Tibial artery (tissue), 4 donors: ENCODE measurements at regions not wholly inside any gene's neighbourhood (a gene's known extent, or its start where the extent isn't known, plus 50 kb on each side); places are given as distances from the start of the nearest gene placed in this dataset.
A peak's percentile ranks its signal among the peaks of the same experiment; 100 is the strongest.

Source experiments
- DNase-seq, 2 donors: peaks; one replicate each; pipeline ENCODE4 v3.0.0-alpha.2; 2019
- H3K27ac ChIP-seq, 2 donors: fragments of 200-600 bp; sonication (generic) in 1 of 2; 1 replicate in 1 of 2; 2 replicates in 1 of 2; pipeline ENCODE4 v1.5.1; 2018 to 2019; ENCODE audit warnings: mild to moderate bottlenecking in 1 of 2
- H3K27me3 ChIP-seq, 2 donors: fragments of 200-600 bp; sonication (generic) in 1 of 2; one replicate each; pipeline versions ENCODE4 v1.5.1 to v1.6.0; 2016 to 2019
- H3K36me3 ChIP-seq, 3 donors: fragments of 200-600 bp; sonication (generic) in 2 of 3; one replicate each; pipeline ENCODE4 v1.5.1; 2016 to 2019; ENCODE audit warnings: mild to moderate bottlenecking in 2 of 3
- H3K4me1 ChIP-seq, 4 donors: fragments of 200-600 bp; sonication (generic) in 2 of 4; 1 replicate in 3 of 4; 2 replicates in 1 of 4; pipeline ENCODE4 v1.5.1; 2016 to 2019
- H3K4me3 ChIP-seq, 2 donors: fragments of 200-600 bp; sonication (generic) in 1 of 2; 1 replicate in 1 of 2; 2 replicates in 1 of 2; pipeline ENCODE4 v1.5.1; 2018 to 2019; ENCODE audit warnings: mild to moderate bottlenecking in 2 of 2
- H3K9me3 ChIP-seq, 3 donors: fragments of 200-600 bp; sonication (generic) in 1 of 3; one replicate each; pipeline ENCODE4 v1.5.1; 2016 to 2019
- intact Hi-C: fragments of 100-400 bp; cut with DNase I; formaldehyde crosslinking; loops from one replicate; pipeline ENCODE4 v1.15.0; 2023; ENCODE audit warnings: low total_unique reads
- TF ChIP-seq, protein P1 (sequence below), 2 experiments: fragments of 200-600 bp in 1 of 2; fragments of 450-650 bp in 1 of 2; IDR thresholded peaks; one replicate each; pipeline ENCODE4 v1.5.1; 2017 to 2019; ENCODE audit warnings: antibody characterized with exemption in 2 of 2, mild to moderate bottlenecking in 1 of 2, moderate library complexity in 1 of 2

- no peak for DNase-seq
- H3K4me3 ChIP-seq, result no peak overlapping the region
- H3K36me3 ChIP-seq, result no peaks in the 10 kb centered on the region
- no peaks in the 10 kb centered on the region for H3K9me3 ChIP-seq
- intact Hi-C loops, result no loop called here
- TF ChIP-seq, protein P1, sequence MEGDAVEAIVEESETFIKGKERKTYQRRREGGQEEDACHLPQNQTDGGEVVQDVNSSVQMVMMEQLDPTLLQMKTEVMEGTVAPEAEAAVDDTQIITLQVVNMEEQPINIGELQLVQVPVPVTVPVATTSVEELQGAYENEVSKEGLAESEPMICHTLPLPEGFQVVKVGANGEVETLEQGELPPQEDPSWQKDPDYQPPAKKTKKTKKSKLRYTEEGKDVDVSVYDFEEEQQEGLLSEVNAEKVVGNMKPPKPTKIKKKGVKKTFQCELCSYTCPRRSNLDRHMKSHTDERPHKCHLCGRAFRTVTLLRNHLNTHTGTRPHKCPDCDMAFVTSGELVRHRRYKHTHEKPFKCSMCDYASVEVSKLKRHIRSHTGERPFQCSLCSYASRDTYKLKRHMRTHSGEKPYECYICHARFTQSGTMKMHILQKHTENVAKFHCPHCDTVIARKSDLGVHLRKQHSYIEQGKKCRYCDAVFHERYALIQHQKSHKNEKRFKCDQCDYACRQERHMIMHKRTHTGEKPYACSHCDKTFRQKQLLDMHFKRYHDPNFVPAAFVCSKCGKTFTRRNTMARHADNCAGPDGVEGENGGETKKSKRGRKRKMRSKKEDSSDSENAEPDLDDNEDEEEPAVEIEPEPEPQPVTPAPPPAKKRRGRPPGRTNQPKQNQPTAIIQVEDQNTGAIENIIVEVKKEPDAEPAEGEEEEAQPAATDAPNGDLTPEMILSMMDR (IDR thresholded peaks at IDR 0.05), result no peak
- H3K27me3 ChIP-seq, result no peaks in the 10 kb centered on the region
- H3K27ac ChIP-seq, result no peak overlapping the region
- H3K4me1 ChIP-seq, result peaks cover 0 to 17% (median 11%) of the 10 kb centered on the region in 4 donors
These were observed 124.6 kb downstream of the EDN3 start for GRCh38 chr20:59424976-59425375.

DNA sequence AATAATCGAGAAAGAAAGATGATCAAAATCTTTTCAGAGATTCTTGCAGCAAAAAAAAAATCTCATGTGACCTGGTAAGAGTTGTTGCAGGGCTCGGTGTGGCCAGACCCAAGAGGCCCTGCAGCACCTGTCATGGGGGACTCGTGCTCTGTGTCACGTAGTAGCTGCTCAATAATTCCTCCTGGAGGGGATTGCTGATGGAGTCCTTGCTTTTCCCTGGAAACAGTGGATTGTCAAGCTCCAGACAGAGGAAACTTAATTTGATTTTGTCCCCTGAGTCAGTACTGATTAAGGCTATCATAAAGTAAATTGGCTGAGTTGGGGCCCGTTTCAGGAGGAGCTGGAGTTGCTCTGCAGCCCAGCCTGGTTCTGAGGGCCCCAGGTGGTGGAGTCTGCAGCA, 125.2 kb downstream of the EDN3 start:
- Histone ChIP-seq H3K27ac (no peak overlapping the region), H3K4me1 (peaks cover 0 to 17% (median 11%) of the 10 kb centered on the region in 4 donors), H3K36me3 (no peaks in the 10 kb centered on the region), H3K4me3 (no peak overlapping the region), H3K27me3 (no peaks in the 10 kb centered on the region), H3K9me3 (no peaks in the 10 kb centered on the region)
- TF ChIP-seq, protein P1 (IDR thresholded peaks at IDR 0.05), result no peak
- no peak for DNase-seq
- intact Hi-C loops, result no loop called here

DNA sequence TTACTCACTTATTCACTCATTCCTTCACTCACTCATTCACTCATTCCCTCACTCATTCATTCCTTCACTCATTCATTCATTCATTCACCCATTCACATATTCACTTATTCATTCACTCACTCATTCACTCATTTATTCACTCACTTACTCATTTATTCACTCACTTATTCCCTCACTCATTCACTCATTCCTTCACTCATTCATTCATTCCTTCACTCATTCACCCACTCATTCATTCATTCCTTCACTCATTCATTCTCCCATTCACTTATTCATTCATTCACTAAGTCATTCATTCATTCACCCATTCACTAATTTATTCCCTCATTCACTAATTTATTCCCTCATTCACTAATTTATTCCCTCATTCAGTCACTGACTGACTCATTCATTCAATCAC, 127.6 kb downstream of the EDN3 start:
- peaks cover 0 to 7% (median 1%) of the 10 kb centered on the region in 4 donors for H3K4me1 ChIP-seq
- peaks cover 0 to 5% of the 10 kb centered on the region in 2 donors for H3K27me3 ChIP-seq
- no peak overlapping the region for H3K4me3 ChIP-seq
- TF ChIP-seq, protein P1 (IDR thresholded peaks at IDR 0.05), result no peak
- H3K9me3 ChIP-seq, result no peaks in the 10 kb centered on the region
- H3K36me3 ChIP-seq, result no peaks in the 10 kb centered on the region
- intact Hi-C loops, result no loop called here
- no peak overlapping the region for H3K27ac ChIP-seq
- no peak for DNase-seq

GRCh38 chr20:59428441-59429205, 128.2 kb downstream of the EDN3 start:
- TF ChIP-seq, protein P1 (IDR thresholded peaks at IDR 0.05), result no peak

DNA sequence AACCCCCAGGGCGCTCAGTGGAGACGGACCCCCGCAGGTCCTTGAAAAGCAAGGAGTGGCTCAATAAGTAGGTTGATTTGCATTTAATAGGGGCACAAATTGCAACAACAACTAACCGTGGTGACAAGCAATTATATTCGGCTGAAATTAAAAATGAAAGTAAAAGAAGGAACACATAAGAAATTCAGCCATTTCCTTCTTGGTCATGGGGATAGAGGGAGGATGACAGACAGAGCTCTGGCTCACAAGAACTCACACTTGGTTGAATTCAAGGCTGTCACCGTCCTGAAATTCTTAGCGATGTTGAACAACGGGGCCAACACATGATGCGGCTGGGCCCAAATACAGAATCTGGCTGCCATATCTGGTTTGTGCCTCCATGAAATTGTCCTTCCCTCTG, 129.0 kb downstream of the EDN3 start:
- intact Hi-C loops, result no loop called here
- H3K4me3 ChIP-seq, result peak overlapping the region in 1 of 2 donors; percentile 1
- DNase-seq, result no peak

More at GRCh38 chr20:59428441-59429205, 128.2 kb downstream of the EDN3 start:
- Histone ChIP-seq H3K36me3 (no peaks in the 10 kb centered on the region), H3K4me3 (no peak overlapping the region), H3K9me3 (no peaks in the 10 kb centered on the region), H3K27ac (no peak overlapping the region), H3K27me3 (peaks cover 0 to 5% of the 10 kb centered on the region in 2 donors), H3K4me1 (peaks cover 0 to 1% (median 0%) of the 10 kb centered on the region in 4 donors)
- intact Hi-C loops, result no loop called here
- DNase-seq, result no peak

More for the DNA sequence above, 129.0 kb downstream of the EDN3 start:
- no peaks in the 10 kb centered on the region for H3K9me3 ChIP-seq
- H3K4me1 ChIP-seq, result no peaks in the 10 kb centered on the region
- H3K27ac ChIP-seq, result no peak overlapping the region
- H3K27me3 ChIP-seq, result peaks cover 0 to 5% of the 10 kb centered on the region in 2 donors
- H3K36me3 ChIP-seq, result no peaks in the 10 kb centered on the region
- TF ChIP-seq, protein P1 (IDR thresholded peaks at IDR 0.05), result no peak
